ENCODE measurements at regions not wholly inside any gene's neighbourhood (a gene's known extent, or its start where the extent isn't known, plus 50 kb on each side); places are given as distances from the start of the nearest gene placed in this dataset.

DNA sequence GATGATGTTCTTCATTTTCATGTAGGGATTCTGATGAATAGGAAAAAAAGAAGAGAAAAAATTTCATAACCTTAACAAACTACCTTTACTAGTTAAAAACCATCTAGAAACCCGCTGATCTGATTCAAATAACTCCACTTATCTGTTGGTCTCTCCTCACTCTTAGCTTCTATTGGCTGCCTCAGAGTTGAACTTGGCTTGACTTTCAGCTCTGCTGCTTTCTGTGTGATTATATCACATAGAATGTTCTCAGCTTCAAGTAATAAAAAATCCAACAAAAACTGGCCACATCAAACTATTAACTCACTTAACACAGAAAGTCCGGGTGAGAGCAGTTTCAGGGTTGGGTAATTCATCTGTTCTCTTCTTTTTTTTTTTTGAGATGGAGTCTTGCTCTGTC is 126.8 kb upstream of the RASGRP1 start:
- CTCF ChIA-PET = interaction anchor here (1.3 to 2.1 kb wide), 2 partner anchors 127 to 251 kb away, joined by 6 to 8 read pairs; partner anchors contain the start of gene RASGRP1
- DNase-seq (ENCODE audit: low read depth, low spot score) (no peak), ATAC-seq (no peak)
- Histone ChIP-seq H3K9me3 (ENCODE audit: control insufficient read depth, insufficient read depth, low read depth, low read length) (no peaks in the 10 kb centered on the region), H3K4me1 (ENCODE audit: control insufficient read depth, insufficient read depth, low read length) (no peaks in the 10 kb centered on the region; the same call in 1 of the 2 replicates), H3K27ac (ENCODE audit: low read length) (no peak overlapping the region), H3K36me3 (ENCODE audit: control insufficient read depth, insufficient read depth, low read length) (no peaks in the 10 kb centered on the region), H3K4me3 (ENCODE audit: low read depth in 2 of 2, low read length in 2 of 2) (no peak overlapping the region), H3K27me3 (ENCODE audit: control insufficient read depth, insufficient read depth, low read length) (peaks cover 3% of the 10 kb centered on the region; the same call in 1 of the 2 replicates)
- BruUV-seq (replicated peaks) = no TSS peak
- POLR2A ChIA-PET = no interaction called here
- intact Hi-C loops (cut with micrococcal nuclease; ENCODE audit: unreplicated experiment) = loop anchor here (2.0 kb wide), 1 partner anchor 217 kb away; no protein-coding TSS in a partner anchor
- TF ChIP-seq, protein P1, sequence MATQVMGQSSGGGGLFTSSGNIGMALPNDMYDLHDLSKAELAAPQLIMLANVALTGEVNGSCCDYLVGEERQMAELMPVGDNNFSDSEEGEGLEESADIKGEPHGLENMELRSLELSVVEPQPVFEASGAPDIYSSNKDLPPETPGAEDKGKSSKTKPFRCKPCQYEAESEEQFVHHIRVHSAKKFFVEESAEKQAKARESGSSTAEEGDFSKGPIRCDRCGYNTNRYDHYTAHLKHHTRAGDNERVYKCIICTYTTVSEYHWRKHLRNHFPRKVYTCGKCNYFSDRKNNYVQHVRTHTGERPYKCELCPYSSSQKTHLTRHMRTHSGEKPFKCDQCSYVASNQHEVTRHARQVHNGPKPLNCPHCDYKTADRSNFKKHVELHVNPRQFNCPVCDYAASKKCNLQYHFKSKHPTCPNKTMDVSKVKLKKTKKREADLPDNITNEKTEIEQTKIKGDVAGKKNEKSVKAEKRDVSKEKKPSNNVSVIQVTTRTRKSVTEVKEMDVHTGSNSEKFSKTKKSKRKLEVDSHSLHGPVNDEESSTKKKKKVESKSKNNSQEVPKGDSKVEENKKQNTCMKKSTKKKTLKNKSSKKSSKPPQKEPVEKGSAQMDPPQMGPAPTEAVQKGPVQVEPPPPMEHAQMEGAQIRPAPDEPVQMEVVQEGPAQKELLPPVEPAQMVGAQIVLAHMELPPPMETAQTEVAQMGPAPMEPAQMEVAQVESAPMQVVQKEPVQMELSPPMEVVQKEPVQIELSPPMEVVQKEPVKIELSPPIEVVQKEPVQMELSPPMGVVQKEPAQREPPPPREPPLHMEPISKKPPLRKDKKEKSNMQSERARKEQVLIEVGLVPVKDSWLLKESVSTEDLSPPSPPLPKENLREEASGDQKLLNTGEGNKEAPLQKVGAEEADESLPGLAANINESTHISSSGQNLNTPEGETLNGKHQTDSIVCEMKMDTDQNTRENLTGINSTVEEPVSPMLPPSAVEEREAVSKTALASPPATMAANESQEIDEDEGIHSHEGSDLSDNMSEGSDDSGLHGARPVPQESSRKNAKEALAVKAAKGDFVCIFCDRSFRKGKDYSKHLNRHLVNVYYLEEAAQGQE (IDR thresholded peaks at IDR 0.05; ENCODE audit: insufficient read depth in 1 of 2, low read depth in 2 of 2, low read length in 1 of 2) = no peak
- TF ChIP-seq, protein P2, sequence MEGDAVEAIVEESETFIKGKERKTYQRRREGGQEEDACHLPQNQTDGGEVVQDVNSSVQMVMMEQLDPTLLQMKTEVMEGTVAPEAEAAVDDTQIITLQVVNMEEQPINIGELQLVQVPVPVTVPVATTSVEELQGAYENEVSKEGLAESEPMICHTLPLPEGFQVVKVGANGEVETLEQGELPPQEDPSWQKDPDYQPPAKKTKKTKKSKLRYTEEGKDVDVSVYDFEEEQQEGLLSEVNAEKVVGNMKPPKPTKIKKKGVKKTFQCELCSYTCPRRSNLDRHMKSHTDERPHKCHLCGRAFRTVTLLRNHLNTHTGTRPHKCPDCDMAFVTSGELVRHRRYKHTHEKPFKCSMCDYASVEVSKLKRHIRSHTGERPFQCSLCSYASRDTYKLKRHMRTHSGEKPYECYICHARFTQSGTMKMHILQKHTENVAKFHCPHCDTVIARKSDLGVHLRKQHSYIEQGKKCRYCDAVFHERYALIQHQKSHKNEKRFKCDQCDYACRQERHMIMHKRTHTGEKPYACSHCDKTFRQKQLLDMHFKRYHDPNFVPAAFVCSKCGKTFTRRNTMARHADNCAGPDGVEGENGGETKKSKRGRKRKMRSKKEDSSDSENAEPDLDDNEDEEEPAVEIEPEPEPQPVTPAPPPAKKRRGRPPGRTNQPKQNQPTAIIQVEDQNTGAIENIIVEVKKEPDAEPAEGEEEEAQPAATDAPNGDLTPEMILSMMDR (IDR thresholded peaks at IDR 0.05) = no peak
- no peak for TF ChIP-seq SIN3A (IDR thresholded peaks at IDR 0.05; ENCODE audit: borderline replicate concordance, insufficient read depth, low read depth, low read length)
- in situ Hi-C loops (cut with HindIII; ENCODE audit: low pct_unique_long_range_greater_than_20kb, low sequenced_read_pairs) = loop anchor here (25.0 kb wide), 1 partner anchor 229 kb away; the partner anchor contains the start of gene FAM98B

DNA sequence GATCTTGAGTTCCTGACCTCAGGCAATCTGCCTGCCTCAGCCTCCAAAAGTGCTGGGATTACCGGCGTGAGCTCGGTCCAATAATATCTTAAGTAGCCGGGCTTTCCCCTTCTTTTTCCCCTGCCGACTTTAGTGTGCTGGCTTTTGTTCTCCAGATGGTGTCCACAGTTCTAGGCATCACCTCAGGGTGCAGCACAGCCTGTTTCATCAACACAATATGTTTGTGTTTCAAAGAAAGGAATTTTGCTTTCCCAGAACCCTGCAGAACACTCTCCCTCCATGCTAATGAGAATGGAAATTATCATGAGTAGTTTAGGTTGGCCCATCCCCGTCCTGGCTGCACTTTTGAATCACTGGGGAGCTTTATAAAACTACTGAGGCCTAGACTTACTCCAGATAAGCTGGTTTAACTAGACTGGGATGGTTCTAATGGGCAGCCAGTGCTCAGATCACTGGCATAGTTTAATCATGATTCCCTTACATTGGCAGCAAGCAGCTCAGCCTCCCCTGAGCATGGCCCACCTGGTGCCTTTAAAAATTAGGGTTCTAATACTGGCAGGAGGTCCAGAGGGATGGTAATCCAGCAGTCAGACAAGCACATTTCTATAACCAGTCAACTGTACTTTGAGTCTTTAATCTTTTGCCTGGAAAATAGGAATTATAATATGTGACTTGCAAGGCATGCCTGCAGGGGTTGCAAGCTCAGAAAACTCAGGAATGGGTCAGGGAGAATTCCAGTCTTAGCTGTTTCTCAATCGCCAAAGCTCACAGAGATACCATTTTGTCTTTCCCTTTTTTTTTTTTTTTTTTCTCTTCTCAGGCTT is 127.6 kb upstream of the RASGRP1 start:
- POLR2A ChIA-PET = no interaction called here
- in situ Hi-C loops (cut with HindIII; ENCODE audit: low pct_unique_long_range_greater_than_20kb, low sequenced_read_pairs) = loop anchor here (25.0 kb wide), 1 partner anchor 230 kb away; the partner anchor contains the start of gene FAM98B
- no TSS peak for BruUV-seq (replicated peaks)
- Histone ChIP-seq H3K27me3 (ENCODE audit: control insufficient read depth, insufficient read depth, low read length) (0 out of 2 replicates have a peak, but pooled peaks cover 2% of the 10 kb centered on the region), H3K9me3 (ENCODE audit: control insufficient read depth, insufficient read depth, low read depth, low read length) (no peaks in the 10 kb centered on the region), H3K4me1 (ENCODE audit: control insufficient read depth, insufficient read depth, low read length) (no peaks in the 10 kb centered on the region; the same call in 1 of the 2 replicates), H3K36me3 (ENCODE audit: control insufficient read depth, insufficient read depth, low read length) (no peaks in the 10 kb centered on the region), H3K4me3 (ENCODE audit: low read depth in 2 of 2, low read length in 2 of 2) (no peak overlapping the region), H3K27ac (ENCODE audit: low read length) (no peak overlapping the region)
- no peak for DNase-seq (ENCODE audit: low read depth, low spot score)
- ATAC-seq = no peak
- CTCF ChIA-PET = interaction anchor here (0.7 kb wide), 1 partner anchor 128 kb away, joined by 5 read pairs; no protein-coding TSS in a partner anchor
- intact Hi-C loops (cut with micrococcal nuclease; ENCODE audit: unreplicated experiment) = loop anchor here (2.0 kb wide), 1 partner anchor 217 kb away; no protein-coding TSS in a partner anchor
- TF ChIP-seq, protein P2 (IDR thresholded peaks at IDR 0.05) = no peak
- no peak for TF ChIP-seq TCF7L2 (IDR thresholded peaks at IDR 0.05; ENCODE audit: low read depth, low read length)
- TF ChIP-seq, protein P1 (IDR thresholded peaks at IDR 0.05; ENCODE audit: insufficient read depth in 1 of 2, low read depth in 2 of 2, low read length in 1 of 2) = no peak
- no peak for TF ChIP-seq SIN3A (IDR thresholded peaks at IDR 0.05; ENCODE audit: borderline replicate concordance, insufficient read depth, low read depth, low read length)
- no peak for TF ChIP-seq POLR2AphosphoS5 (IDR thresholded peaks at IDR 0.05; ENCODE audit: low read depth, low read length)

Measured in Panc1 (cell line).